SKM-1 (cell line): ENCODE measurements at regions not wholly inside any gene's neighbourhood (a gene's known extent, or its start where the extent isn't known, plus 50 kb on each side); places are given as distances from the start of the nearest gene placed in this dataset.

Experiments
- DNase-seq: peaks from one replicate; lab custom pipeline; 2025; ENCODE audit not compliant: unreplicated experiment; lab: John Stamatoyannopoulos, UW

- no peak for DNase-seq
Measured at GRCh38 chr12:84294246-84294645, 618.4 kb downstream of the SLC6A15 start.

- DNase-seq: no peak
Measured at GRCh38 chr12:84290168-84290567, 622.4 kb downstream of the SLC6A15 start.

GRCh38 chr12:84277986-84278385 lies 634.6 kb downstream of the SLC6A15 start:
- no peak for DNase-seq

GRCh38 chr12:84276215-84276614 lies 636.4 kb downstream of the SLC6A15 start:
- no peak for DNase-seq

GRCh38 chr12:84272324-84272723 lies 640.3 kb downstream of the SLC6A15 start:
- no peak for DNase-seq

GRCh38 chr12:84270470-84271140 lies 642.0 kb downstream of the SLC6A15 start:
- DNase-seq: no peak

GRCh38 chr12:84247931-84248330 lies 664.7 kb downstream of the SLC6A15 start:
- DNase-seq: no peak

- DNase-seq: no peak
Measured at GRCh38 chr12:84243686-84244085, 668.9 kb downstream of the SLC6A15 start.

GRCh38 chr12:84222841-84223240 lies 689.8 kb downstream of the SLC6A15 start:
- no peak for DNase-seq

GRCh38 chr12:84218406-84218805 lies 694.2 kb downstream of the SLC6A15 start:
- no peak for DNase-seq

GRCh38 chr12:84201976-84202375 lies 710.6 kb downstream of the SLC6A15 start:
- DNase-seq: no peak

GRCh38 chr12:84198294-84198946 lies 714.2 kb downstream of the SLC6A15 start:
- DNase-seq: no peak

- DNase-seq: no peak
Measured at GRCh38 chr12:84191779-84192178, 720.8 kb downstream of the SLC6A15 start.

GRCh38 chr12:84186433-84186832 lies 726.2 kb downstream of the SLC6A15 start:
- no peak for DNase-seq

- DNase-seq: no peak
Measured at GRCh38 chr12:84183576-84183975, 729.0 kb downstream of the SLC6A15 start.

GRCh38 chr12:84174115-84174514 lies 738.5 kb downstream of the SLC6A15 start:
- no peak for DNase-seq

- DNase-seq: no peak
Measured at GRCh38 chr12:84172823-84173424, 739.7 kb downstream of the SLC6A15 start.

GRCh38 chr12:84166812-84167211 lies 745.8 kb downstream of the SLC6A15 start:
- DNase-seq: no peak

- DNase-seq: no peak
Measured at GRCh38 chr12:84165998-84166571, 746.5 kb downstream of the SLC6A15 start.

GRCh38 chr12:84161296-84161695 lies 751.3 kb downstream of the SLC6A15 start:
- DNase-seq: no peak

GRCh38 chr12:84159260-84159659 lies 753.3 kb downstream of the SLC6A15 start:
- no peak for DNase-seq

GRCh38 chr12:84157170-84157569 lies 755.4 kb downstream of the SLC6A15 start:
- DNase-seq: no peak
